Activated CD8-positive, alpha-beta T cell treated with anti-CD3 and anti-CD28 coated beads for 36 hours (primary cell): ENCODE measurements at regions not wholly inside any gene's neighbourhood (a gene's known extent, or its start where the extent isn't known, plus 50 kb on each side); places are given as distances from the start of the nearest gene placed in this dataset.

Source experiments
- ATAC-seq: fragments of 200-7000 bp; cut with Tn5 transposase; one replicate; pipeline ENCODE4 v1.10.0; 2021; ENCODE audit warnings: mild to moderate bottlenecking, moderate library complexity
- CTCF ChIA-PET: fragments of 350-600 bp; sonication (Branson Sonifier 250); formaldehyde crosslinking; loops from one replicate; lab custom pipeline; 2021; ENCODE audit warnings: antibody characterized with exemption; lab: Charles Lee
- POLR2A ChIA-PET: fragments of 350-600 bp; sonication (Branson Sonifier 250); formaldehyde crosslinking; loops from one replicate; lab custom pipeline; 2021; ENCODE audit warnings: antibody characterized with exemption; lab: Charles Lee
- DNase-seq: peaks from one replicate; pipeline ENCODE4 v3.0.0-alpha.2; 2020
- H3K27ac Mint-ChIP-seq: one replicate; pipeline ENCODE4 v1.8.0; 2021; ENCODE audit warnings: mild to moderate bottlenecking, mixed read lengths
- H3K27me3 Mint-ChIP-seq: one replicate; pipeline ENCODE4 v1.8.0; 2021; ENCODE audit warnings: mixed read lengths
- H3K36me3 Mint-ChIP-seq: one replicate; pipeline ENCODE4 v1.8.0; 2021; ENCODE audit warnings: low read depth, mixed read lengths
- H3K4me1 Mint-ChIP-seq: one replicate; pipeline ENCODE4 v1.8.0; 2021; ENCODE audit warnings: low read depth, mixed read lengths
- H3K4me3 Mint-ChIP-seq: one replicate; pipeline ENCODE4 v1.8.0; 2021; ENCODE audit warnings: mild to moderate bottlenecking, moderate library complexity, mixed read lengths
- H3K9me3 Mint-ChIP-seq: one replicate; pipeline ENCODE4 v1.8.0; 2021; ENCODE audit warnings: mixed read lengths
- intact Hi-C: fragments of 100-400 bp; cut with micrococcal nuclease; formaldehyde crosslinking; loops from one replicate; pipeline ENCODE4 v1.10.0; 2022
- TF ChIP-seq, protein P1 (sequence below): fragments of 200-600 bp; IDR thresholded peaks from one replicate; pipeline ENCODE4 v1.8.0; 2022; ENCODE audit warnings: antibody characterized with exemption, mild to moderate bottlenecking

DNA sequence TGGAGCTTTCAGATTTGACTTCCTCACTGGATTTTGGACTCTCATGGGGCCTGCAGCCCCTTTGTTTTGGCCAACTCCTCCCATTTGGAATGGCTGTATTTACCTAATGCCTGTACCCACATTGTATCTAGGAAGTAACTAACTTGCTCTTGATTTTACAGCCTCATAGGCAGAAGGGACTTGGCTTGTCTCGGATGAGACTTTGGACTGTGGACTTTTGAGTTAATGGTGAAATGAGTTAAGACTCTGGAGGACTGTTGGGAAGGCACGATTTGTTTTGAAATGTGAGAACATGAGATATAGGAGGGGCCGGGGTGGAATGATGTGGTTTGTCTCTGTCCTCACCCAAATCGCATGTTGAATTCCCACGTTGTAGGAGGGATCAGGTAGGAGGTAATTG, 233.4 kb upstream of the GALNT5 start:
- Mint-ChIP-seq H3K9me3 (no peaks in the 10 kb centered on the region), H3K27ac (no peak overlapping the region), H3K4me3 (no peak overlapping the region), H3K27me3 (no peaks in the 10 kb centered on the region), H3K36me3 (no peaks in the 10 kb centered on the region), H3K4me1 (no peaks in the 10 kb centered on the region)
- intact Hi-C loops, result no loop called here
- DNase-seq (no peak), ATAC-seq (no peak)
- ChIA-PET CTCF (no interaction called here), POLR2A (no interaction called here)
- TF ChIP-seq, protein P1, sequence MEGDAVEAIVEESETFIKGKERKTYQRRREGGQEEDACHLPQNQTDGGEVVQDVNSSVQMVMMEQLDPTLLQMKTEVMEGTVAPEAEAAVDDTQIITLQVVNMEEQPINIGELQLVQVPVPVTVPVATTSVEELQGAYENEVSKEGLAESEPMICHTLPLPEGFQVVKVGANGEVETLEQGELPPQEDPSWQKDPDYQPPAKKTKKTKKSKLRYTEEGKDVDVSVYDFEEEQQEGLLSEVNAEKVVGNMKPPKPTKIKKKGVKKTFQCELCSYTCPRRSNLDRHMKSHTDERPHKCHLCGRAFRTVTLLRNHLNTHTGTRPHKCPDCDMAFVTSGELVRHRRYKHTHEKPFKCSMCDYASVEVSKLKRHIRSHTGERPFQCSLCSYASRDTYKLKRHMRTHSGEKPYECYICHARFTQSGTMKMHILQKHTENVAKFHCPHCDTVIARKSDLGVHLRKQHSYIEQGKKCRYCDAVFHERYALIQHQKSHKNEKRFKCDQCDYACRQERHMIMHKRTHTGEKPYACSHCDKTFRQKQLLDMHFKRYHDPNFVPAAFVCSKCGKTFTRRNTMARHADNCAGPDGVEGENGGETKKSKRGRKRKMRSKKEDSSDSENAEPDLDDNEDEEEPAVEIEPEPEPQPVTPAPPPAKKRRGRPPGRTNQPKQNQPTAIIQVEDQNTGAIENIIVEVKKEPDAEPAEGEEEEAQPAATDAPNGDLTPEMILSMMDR, result no peak

DNA sequence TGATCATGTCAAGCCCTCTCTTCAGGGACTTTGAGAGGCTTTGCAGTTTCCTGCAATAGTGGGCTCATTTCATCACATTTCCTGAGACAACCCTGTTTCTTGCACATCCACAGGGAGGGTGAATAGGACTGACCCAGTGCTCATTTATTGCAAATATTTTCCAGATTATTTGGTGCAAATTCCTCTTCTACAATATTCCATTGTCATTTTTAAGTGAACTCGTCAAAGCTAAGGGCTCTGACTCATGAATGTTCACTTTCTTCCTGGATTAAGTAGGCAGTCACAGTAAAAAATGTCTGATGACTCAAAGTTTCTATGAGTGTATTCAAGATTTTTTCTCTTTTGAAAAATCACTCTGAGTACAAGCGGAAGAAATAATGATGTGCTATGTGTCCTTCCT, 225.5 kb upstream of the GALNT5 start:
- Mint-ChIP-seq H3K27me3 (no peaks in the 10 kb centered on the region), H3K36me3 (no peaks in the 10 kb centered on the region), H3K4me3 (no peak overlapping the region), H3K27ac (no peak overlapping the region), H3K9me3 (no peaks in the 10 kb centered on the region), H3K4me1 (no peaks in the 10 kb centered on the region)
- ChIA-PET CTCF (no interaction called here), POLR2A (no interaction called here)
- ATAC-seq (no peak), DNase-seq (no peak)
- TF ChIP-seq, protein P1, result no peak
- intact Hi-C loops, result no loop called here

DNA sequence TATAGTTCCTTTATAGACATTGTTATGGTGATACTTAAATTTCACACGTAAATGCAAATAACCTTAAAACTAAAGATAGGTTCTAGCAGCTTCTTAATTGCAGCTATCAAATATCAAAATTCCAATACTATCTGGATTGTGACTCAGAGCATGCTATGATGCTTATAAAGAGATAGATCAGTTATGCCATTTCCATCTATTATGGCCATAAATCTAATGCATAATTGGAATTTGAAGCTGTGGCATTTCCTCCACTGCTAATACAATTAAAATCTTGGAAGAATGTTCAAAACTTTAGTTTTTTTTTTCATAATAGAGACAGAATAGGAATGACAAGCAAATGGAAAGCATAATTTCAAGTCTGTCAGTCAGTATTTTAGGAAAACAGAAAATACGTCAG, 220.8 kb upstream of the GALNT5 start:
- POLR2A ChIA-PET, result no interaction called here
- ATAC-seq, result no peak
- Mint-ChIP-seq H3K36me3 (no peaks in the 10 kb centered on the region), H3K4me1 (no peaks in the 10 kb centered on the region), H3K27ac (no peak overlapping the region), H3K4me3 (no peak overlapping the region), H3K27me3 (no peaks in the 10 kb centered on the region), H3K9me3 (no peaks in the 10 kb centered on the region)
- CTCF ChIA-PET, result no interaction called here
- DNase-seq, result no peak
- TF ChIP-seq, protein P1, result no peak
- intact Hi-C loops, result no loop called here

DNA sequence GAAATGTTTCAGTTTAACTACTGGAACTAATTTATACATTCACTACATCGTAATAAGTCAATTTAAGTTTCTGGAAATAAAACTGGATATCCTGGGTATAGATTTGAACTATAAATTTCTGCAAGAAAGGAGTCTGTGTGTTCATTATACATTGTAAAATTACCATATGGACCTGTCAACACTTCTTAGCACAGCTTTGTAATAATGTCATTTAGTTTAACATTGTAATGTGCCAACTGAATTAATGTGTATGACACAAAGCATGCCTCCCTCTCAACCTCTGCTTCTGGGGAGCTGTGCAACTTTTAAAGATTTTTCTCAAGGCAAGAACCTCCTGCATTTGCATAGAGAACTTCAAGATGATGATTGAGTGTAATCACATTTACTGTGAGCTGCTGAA, 213.7 kb upstream of the GALNT5 start:
- Mint-ChIP-seq H3K9me3 (no peaks in the 10 kb centered on the region), H3K4me3 (no peak overlapping the region), H3K4me1 (no peaks in the 10 kb centered on the region), H3K36me3 (no peaks in the 10 kb centered on the region), H3K27ac (no peak overlapping the region), H3K27me3 (no peaks in the 10 kb centered on the region)
- POLR2A ChIA-PET, result interaction anchor here (1.4 kb wide), 1 partner anchor 34 kb away, joined by 3 read pairs; no protein-coding TSS in a partner anchor
- intact Hi-C loops, result no loop called here
- no peak for DNase-seq
- CTCF ChIA-PET, result no interaction called here
- no peak for ATAC-seq
- TF ChIP-seq, protein P1, result no peak

DNA sequence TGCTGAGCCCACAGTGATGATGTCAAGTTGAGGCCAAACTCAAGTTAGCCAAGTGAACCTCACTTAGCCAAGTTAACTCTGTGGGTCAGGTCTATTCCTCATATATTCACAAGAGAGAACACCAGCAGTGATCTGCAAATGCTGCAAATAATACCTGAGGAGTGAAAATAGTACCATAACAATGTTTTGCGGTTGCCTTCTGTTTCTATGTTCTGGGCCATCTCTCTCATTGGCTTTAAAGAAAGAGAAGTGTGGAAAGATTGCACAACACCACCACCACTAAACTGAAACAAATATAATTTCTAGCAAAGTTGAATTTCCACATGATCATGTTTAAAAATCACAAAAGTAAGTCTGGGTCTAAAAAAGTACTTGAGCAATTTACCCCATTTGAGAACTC, 211.1 kb upstream of the GALNT5 start:
- TF ChIP-seq, protein P1, result no peak
- Mint-ChIP-seq H3K27me3 (no peaks in the 10 kb centered on the region), H3K4me3 (no peak overlapping the region), H3K9me3 (no peaks in the 10 kb centered on the region), H3K36me3 (no peaks in the 10 kb centered on the region), H3K27ac (no peak overlapping the region), H3K4me1 (no peaks in the 10 kb centered on the region)
- ATAC-seq (no peak), DNase-seq (no peak)
- intact Hi-C loops, result no loop called here
- ChIA-PET CTCF (no interaction called here), POLR2A (no interaction called here)
